NB4 (cell line): ENCODE measurements at regions not wholly inside any gene's neighbourhood (a gene's known extent, or its start where the extent isn't known, plus 50 kb on each side); places are given as distances from the start of the nearest gene placed in this dataset.
"Not testable (repeated sequence)": the region's sequence is repeated elsewhere in the genome, so short reads cannot be mapped to it uniquely, and the experiment has no call there.

Source experiments
- DNase-seq: peaks from one replicate; pipeline ENCODE4 v3.0.0; 2010; ENCODE audit warnings: low read depth
- H3K4me3 ChIP-seq: one replicate; pipeline ENCODE4 v1.5.1; 2011; ENCODE audit warnings: mild to moderate bottlenecking, low read depth, low read length, moderate library complexity
- CTCF ChIP-seq: IDR thresholded peaks from one replicate; pipeline ENCODE4 v1.5.1; 2012; ENCODE audit warnings: low read depth, low read length
- MAX ChIP-seq: IDR thresholded peaks from 2 replicates; pipeline ENCODE4 v1.6.1; 2011; ENCODE audit warnings: low read depth, low read length
- MYC ChIP-seq: IDR thresholded peaks from 2 replicates; pipeline ENCODE4 v1.6.1; 2011; ENCODE audit warnings: low read depth, low read length
- POLR2A ChIP-seq: IDR thresholded peaks from 2 replicates; pipeline ENCODE4 v1.6.1; 2011; ENCODE audit warnings: mild to moderate bottlenecking; ENCODE audit not compliant: insufficient read length; ENCODE audit errors: extremely low read depth

- DNase-seq: no peak
- TF ChIP-seq POLR2A: no peak
- TF ChIP-seq MAX: no peak
- TF ChIP-seq MYC: no peak
- no peak for TF ChIP-seq CTCF
- H3K4me3 ChIP-seq: no peak overlapping the region
These were observed 431.9 kb upstream of the FRG2C start for GRCh38 chr3:75232216-75232615.

- TF ChIP-seq MAX (no peak), MYC (no peak), POLR2A (no peak), CTCF (no peak)
- no peak for DNase-seq
- H3K4me3 ChIP-seq: no peak overlapping the region
These were observed 428.5 kb upstream of the FRG2C start for GRCh38 chr3:75235631-75236030.

GRCh38 chr3:75237053-75237452, 427.1 kb upstream of the FRG2C start:
- TF ChIP-seq MYC (no peak), POLR2A (no peak), CTCF (no peak), MAX (no peak)

GRCh38 chr3:75237477-75237876, 426.7 kb upstream of the FRG2C start:
- no peak overlapping the region for H3K4me3 ChIP-seq
- TF ChIP-seq POLR2A: no peak
- no peak for TF ChIP-seq MYC
- TF ChIP-seq CTCF: no peak
- no peak for TF ChIP-seq MAX
- no peak for DNase-seq

More at GRCh38 chr3:75237053-75237452, 427.1 kb upstream of the FRG2C start:
- DNase-seq: no peak
- H3K4me3 ChIP-seq: no peak overlapping the region

GRCh38 chr3:75241226-75241962, 422.7 kb upstream of the FRG2C start:
- not testable (repeated sequence) for DNase-seq, H3K4me3 ChIP-seq

- no peak overlapping the region for H3K4me3 ChIP-seq
- DNase-seq: no peak
- no peak for TF ChIP-seq POLR2A
- TF ChIP-seq CTCF: no peak
- TF ChIP-seq MYC: no peak
- no peak for TF ChIP-seq MAX
These were observed 422.0 kb upstream of the FRG2C start for GRCh38 chr3:75242012-75242735.
